ENCODE measurements at regions not wholly inside any gene's neighbourhood (a gene's known extent, or its start where the extent isn't known, plus 50 kb on each side); places are given as distances from the start of the nearest gene placed in this dataset.

DNA sequence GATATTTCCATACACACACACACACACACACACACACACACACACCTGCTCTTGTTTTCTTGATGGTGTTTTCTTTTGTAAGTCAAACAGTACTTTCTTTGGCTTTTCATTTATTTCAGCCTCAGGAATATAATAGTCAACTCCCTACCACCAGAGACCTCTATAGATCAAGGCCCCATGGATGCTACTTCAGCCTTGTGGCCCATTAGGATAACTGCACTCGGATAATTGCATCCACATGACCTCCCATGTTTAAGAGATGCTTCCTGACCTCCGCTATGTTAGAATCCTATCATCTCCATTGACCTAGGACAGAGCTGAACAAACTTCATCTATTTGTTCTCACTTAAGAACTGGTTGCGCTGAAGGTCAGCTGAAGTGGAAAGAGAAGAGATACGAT, 1094.0 kb upstream of the B3GALT2 start:
- no peak for DNase-seq (ENCODE audit: low read depth in 2 of 2)

DNA sequence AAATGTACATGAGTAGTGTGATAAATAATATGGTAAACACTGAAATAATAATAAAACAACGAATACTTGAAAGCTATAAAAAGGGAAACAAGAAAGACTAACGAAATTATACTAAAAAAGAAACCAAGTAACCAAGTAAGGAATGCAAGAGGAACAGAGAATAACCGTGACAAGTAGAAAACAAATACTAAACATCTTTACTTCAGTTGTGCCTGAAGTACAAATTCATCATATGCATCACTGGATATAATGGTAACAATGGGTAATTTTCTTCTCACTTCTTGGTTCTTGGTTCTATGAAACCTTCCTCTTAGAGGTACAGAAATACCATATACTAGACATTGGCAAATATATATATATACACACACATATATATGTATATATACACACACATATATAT, 1093.6 kb upstream of the B3GALT2 start:
- DNase-seq (ENCODE audit: low read depth in 2 of 2): no peak

- no peak for DNase-seq (ENCODE audit: low read depth in 2 of 2)
Observed at GRCh38 chr1:194277927-194278326, 1091.5 kb upstream of the B3GALT2 start.

DNA sequence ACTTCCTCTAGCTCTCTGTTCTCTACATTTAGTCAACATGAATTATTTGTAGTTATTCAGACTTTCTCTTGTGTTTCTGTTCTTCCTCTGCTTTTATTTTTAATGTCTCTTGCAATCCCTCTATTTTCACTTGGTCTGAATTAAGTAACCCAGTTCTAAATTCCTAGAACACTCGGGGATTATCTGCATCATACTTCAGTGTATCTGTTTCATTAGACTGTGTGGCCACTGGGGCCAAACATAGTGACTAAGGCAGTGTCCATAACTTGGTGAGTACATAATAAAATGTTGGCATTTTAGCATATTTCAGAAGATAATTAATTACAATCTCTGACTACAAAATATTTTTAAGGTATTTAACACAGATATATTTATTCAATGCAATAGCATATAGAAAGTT, 1087.2 kb upstream of the B3GALT2 start:
- no peak for DNase-seq (ENCODE audit: low read depth in 2 of 2)

- DNase-seq (ENCODE audit: low read depth in 2 of 2): no peak
Observed at GRCh38 chr1:194268839-194269238, 1082.4 kb upstream of the B3GALT2 start.

GRCh38 chr1:194267021-194267420, 1080.6 kb upstream of the B3GALT2 start:
- DNase-seq (ENCODE audit: low read depth in 2 of 2): no peak

- no peak for DNase-seq (ENCODE audit: low read depth in 2 of 2)
Observed at GRCh38 chr1:194256010-194256409, 1069.6 kb upstream of the B3GALT2 start.

GRCh38 chr1:194252199-194252598, 1065.8 kb upstream of the B3GALT2 start:
- DNase-seq (ENCODE audit: low read depth in 2 of 2): no peak

DNA sequence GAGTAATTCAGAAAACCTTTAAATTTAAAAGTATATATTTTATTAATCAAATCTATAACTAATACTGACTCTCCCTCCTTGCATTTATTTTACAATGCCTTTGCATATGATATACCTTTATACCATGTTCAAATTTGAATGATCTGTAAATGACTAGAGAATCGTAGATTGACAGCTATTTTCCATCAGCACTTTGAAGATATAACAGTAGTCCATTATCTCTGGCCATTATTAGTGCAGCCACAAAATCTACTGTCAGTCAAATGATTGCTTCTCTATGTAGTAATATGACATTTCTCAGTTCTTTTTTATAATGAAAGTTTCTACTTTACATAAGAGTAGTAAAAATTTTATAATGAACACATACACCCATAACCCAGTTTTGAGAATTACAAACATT, 1054.8 kb upstream of the B3GALT2 start:
- DNase-seq (ENCODE audit: low read depth in 2 of 2): no peak

DNA sequence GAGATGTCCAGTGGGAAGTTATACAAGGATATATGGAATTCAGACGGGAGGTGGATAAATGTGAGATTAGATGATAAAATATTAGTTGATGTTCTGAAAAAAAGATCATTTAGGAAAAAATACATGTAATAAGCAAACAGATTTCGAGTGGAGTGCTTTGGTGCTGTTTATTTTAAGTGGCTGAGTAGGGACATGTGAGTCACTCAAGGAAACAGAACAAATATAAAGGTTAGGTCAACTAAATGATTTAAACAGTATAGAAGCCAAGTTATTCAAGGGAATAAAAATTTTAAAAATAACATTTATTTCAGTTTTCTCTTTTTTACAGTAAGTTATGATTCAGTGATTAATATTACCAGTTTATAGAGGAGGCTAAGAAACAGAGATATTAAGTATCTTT, 1046.7 kb upstream of the B3GALT2 start:
- DNase-seq (ENCODE audit: low read depth in 2 of 2): no peak

- DNase-seq (ENCODE audit: low read depth in 2 of 2): no peak
Observed at GRCh38 chr1:194230351-194231144, 1044.1 kb upstream of the B3GALT2 start.

DNA sequence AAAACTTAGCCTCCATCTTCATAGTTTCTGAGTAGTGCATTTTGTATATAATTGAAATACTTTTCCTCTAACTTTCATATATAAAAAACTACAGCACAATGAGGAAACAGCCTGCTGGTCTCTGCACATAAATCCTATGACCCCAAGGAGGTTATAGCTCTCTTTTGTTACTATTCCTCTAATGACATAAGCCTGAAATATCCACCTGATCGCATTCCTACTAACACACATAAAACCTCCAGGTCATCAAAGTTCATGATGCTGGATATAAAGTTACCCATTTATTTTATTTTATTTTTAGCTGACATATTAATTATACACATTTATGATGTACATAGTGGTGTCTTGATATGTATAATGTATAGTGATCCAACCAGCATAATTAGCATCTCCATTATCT, 1042.0 kb upstream of the B3GALT2 start:
- DNase-seq (ENCODE audit: low read depth in 2 of 2): no peak

DNA sequence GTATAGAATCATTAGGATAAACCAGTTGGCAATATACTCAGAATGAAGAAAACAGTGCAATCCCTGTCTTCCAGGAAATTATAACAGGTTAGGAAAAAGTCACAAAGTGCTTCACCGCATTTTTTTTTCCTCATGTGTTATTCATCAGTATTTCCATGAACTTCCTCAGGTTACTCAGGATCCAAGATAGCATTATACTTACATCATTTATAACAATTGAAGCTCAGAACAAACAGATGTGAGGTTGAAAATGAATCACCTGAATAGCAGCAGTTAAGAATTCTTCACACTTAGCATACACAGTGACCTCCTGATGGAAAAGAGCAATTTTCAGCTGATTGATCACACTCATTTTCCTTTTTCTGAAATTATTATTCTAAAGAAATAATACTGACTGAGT, 1040.7 kb upstream of the B3GALT2 start:
- DNase-seq (ENCODE audit: low read depth in 2 of 2): no peak

DNA sequence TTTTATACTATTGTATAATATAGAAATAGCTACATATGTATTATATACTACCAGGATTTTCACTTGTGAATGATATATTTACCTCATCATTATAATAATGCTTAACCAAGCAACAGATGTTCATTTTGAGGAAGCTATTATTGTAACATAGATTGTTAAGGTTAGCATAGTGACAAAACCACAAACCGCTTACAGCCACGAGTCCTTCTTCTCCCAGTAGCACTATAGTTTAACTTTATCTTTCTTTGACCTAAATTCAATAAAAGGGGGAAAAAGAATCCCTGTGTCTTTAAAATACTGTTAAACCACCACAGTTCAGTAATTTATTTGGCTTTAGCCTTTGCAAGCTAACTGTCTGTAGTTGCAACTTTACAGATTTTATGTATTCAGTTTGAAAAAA, 1039.4 kb upstream of the B3GALT2 start:
- DNase-seq (ENCODE audit: low read depth in 2 of 2): no peak

- no peak for DNase-seq (ENCODE audit: low read depth in 2 of 2)
Observed at GRCh38 chr1:194223596-194223995, 1037.2 kb upstream of the B3GALT2 start.

DNA sequence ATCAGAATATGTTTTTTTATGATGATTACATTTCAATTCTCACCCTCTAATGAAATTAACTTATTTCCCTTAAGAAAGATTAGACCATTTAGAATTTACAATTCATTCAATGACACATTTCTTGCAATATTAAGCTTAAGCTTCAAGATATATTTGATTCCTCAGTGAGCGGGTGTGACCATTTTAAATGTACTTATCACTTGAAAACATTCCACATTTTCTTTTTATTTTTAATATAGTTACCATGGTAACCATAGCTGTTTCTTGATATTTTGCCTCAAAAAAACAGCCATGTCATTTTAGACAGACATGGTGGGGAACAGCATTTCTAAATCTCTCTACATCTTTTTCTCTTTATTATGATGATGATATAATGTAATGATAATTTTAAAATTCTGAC, 1029.0 kb upstream of the B3GALT2 start:
- no peak for DNase-seq (ENCODE audit: low read depth in 2 of 2)

GRCh38 chr1:194214735-194215134, 1028.3 kb upstream of the B3GALT2 start:
- DNase-seq (ENCODE audit: low read depth in 2 of 2): no peak

DNA sequence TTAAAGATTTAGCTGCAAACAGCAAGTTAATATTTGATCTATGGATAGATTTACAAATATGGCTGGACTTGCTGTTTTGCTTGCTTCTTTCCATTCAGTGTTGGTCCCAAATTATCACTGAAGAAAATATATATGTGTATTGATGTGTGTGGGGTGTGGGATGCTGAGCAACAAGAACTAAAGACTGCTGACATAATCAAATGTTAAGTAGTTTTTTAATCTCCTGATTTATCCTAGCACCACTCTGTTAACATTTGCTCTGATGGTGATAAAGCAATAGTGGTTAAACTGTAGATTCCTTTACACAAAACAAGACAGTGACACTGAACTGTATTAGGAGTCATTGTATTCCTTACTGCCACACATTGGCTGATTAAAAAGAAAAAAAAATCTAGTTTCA, 1023.5 kb upstream of the B3GALT2 start:
- DNase-seq (ENCODE audit: low read depth in 2 of 2): no peak

- no peak for DNase-seq (ENCODE audit: low read depth in 2 of 2)
Observed at GRCh38 chr1:194208674-194209073, 1022.3 kb upstream of the B3GALT2 start.

DNA sequence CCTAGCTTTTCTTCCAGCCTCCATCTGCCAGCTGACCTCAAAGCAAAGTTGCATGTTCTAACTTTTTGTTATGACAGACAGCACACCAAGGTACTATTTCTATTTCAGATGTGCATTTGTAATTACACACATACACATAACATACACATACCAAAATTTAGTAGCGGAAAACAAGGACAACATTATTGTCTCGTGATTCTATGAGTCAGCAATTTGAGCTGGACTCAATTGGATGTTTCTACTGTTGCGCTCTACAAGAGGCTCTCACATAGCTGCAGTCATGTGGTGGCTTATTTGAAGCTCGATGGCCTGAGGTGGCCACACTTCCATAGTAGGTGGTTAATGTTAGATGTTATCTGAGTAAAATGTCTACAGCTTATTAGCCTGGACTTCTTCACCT, 1010.1 kb upstream of the B3GALT2 start:
- DNase-seq (ENCODE audit: low read depth in 2 of 2): no peak

DNA sequence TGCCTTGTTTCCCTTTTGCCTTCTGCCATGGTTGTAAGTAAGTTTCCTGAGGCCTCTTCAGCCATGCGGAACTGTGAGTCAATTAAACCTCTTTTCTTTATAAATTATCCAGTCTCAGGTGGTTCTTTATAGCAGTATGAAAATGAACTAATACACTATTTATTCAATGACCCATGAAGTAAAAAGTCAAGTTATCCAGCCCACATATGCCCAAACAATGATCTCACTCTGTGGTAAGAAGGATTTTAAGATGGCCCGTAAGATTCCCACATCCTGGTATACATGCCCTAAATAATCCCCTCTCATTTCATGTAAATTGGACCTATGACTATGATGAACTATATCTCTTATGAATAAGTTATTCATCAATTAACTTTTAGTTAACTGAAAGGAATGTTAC, 1008.3 kb upstream of the B3GALT2 start:
- DNase-seq (ENCODE audit: low read depth in 2 of 2): no peak

- no peak for DNase-seq (ENCODE audit: low read depth in 2 of 2)
Observed at GRCh38 chr1:194184974-194185373, 998.6 kb upstream of the B3GALT2 start.

DNA sequence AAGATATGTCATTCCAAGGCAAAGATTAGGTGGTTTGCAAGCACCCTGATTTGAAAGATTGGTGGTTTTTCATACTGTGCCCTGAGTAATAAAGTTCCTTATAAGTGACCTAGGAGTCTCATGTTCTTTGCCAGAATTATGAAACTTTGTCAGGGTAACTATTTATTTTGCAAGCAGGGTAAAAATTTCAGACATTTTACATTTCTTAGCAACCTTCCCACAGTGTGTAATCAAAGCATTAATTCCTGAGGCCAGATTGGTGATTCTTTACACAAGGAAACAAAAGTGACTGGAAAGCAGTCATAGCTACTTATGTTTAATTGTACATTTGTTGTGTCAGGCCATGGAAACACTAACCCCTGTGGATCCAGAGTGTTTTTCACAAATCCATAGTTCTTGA, 998.0 kb upstream of the B3GALT2 start:
- DNase-seq (ENCODE audit: low read depth in 2 of 2): no peak

GRCh38 chr1:194181845-194182244, 995.4 kb upstream of the B3GALT2 start:
- DNase-seq (ENCODE audit: low read depth in 2 of 2): no peak

Measured in stimulated activated CD8-positive, alpha-beta memory T cell treated with anti-CD3 and anti-CD28 coated beads, Interleukin-15, amount 100 ng/mL, for 48 hours (primary cell).